ENCODE measurements at regions not wholly inside any gene's neighbourhood (a gene's known extent, or its start where the extent isn't known, plus 50 kb on each side); places are given as distances from the start of the nearest gene placed in this dataset.

GRCh38 chr3:102020735-102021134, 171.4 kb downstream of the NFKBIZ start:
- TF ChIP-seq, protein P1, sequence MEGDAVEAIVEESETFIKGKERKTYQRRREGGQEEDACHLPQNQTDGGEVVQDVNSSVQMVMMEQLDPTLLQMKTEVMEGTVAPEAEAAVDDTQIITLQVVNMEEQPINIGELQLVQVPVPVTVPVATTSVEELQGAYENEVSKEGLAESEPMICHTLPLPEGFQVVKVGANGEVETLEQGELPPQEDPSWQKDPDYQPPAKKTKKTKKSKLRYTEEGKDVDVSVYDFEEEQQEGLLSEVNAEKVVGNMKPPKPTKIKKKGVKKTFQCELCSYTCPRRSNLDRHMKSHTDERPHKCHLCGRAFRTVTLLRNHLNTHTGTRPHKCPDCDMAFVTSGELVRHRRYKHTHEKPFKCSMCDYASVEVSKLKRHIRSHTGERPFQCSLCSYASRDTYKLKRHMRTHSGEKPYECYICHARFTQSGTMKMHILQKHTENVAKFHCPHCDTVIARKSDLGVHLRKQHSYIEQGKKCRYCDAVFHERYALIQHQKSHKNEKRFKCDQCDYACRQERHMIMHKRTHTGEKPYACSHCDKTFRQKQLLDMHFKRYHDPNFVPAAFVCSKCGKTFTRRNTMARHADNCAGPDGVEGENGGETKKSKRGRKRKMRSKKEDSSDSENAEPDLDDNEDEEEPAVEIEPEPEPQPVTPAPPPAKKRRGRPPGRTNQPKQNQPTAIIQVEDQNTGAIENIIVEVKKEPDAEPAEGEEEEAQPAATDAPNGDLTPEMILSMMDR (IDR thresholded peaks at IDR 0.05; ENCODE audit: extremely low read depth in 1 of 2, insufficient read depth in 1 of 2, low read depth in 1 of 2, low read length in 2 of 2), result no peak
- TF ChIP-seq MYC (IDR thresholded peaks at IDR 0.05; ENCODE audit: low read depth, low read length), result no peak
- no peak for TF ChIP-seq FOS (IDR thresholded peaks at IDR 0.05; ENCODE audit: borderline replicate concordance, insufficient read depth, low read length)
- TF ChIP-seq, protein P2, sequence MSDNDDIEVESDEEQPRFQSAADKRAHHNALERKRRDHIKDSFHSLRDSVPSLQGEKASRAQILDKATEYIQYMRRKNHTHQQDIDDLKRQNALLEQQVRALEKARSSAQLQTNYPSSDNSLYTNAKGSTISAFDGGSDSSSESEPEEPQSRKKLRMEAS (IDR thresholded peaks at IDR 0.05; ENCODE audit: insufficient read depth, insufficient read length), result no peak
- TF ChIP-seq GATA2 (IDR thresholded peaks at IDR 0.05; ENCODE audit: insufficient read depth, insufficient read length, low read depth, low read length), result no peak
- TF ChIP-seq POLR2AphosphoS5 (IDR thresholded peaks at IDR 0.05; ENCODE audit: insufficient read depth, low read depth, low read length), result no peak
- no peak for TF ChIP-seq EZH2 (IDR thresholded peaks at IDR 0.05; ENCODE audit: borderline replicate concordance, low read depth, low read length, severe bottlenecking)
- TF ChIP-seq JUN (IDR thresholded peaks at IDR 0.05; ENCODE audit: borderline replicate concordance, insufficient read depth, insufficient read length, low read depth), result no peak
- TF ChIP-seq POLR2A (IDR thresholded peaks at IDR 0.05; ENCODE audit: low read depth, low read length), result no peak
- CTCF ChIA-PET, result interaction anchor here (1.8 kb wide), 1 partner anchor 14 kb away, joined by 5 read pairs; no protein-coding TSS in a partner anchor
- no peak overlapping the region for H3K27ac ChIP-seq (ENCODE audit: insufficient read depth, low read depth, low read length)
- no peak for FAIRE-seq
- no TSS peak for BruUV-seq (replicated peaks)
- dilution Hi-C loops (cut with MboI; ENCODE audit: extremely low pct_ligation_motif_present, low sequenced_read_pairs) (no loop called here), intact Hi-C loops (cut with micrococcal nuclease) (no loop called here)
- H3K4me3 ChIP-seq (replicated peaks in 1 of 3; ENCODE audit: insufficient read depth in 1 of 3, low read depth in 1 of 3, low read length in 3 of 3), result no peak overlapping the region
- H3K4me1 ChIP-seq (ENCODE audit: control insufficient read depth, extremely low read depth, insufficient read depth, low read length), result no peaks in the 10 kb centered on the region
- no peaks in the 10 kb centered on the region for H3K9me1 ChIP-seq (replicated peaks; ENCODE audit: control insufficient read depth, extremely low read depth, insufficient read depth, low read length)
- no peaks in the 10 kb centered on the region for H3K79me2 ChIP-seq (ENCODE audit: control insufficient read depth, insufficient read depth, low read length)
- no peak for DNase-seq (ENCODE audit: low read depth, low spot score)
- no peaks in the 10 kb centered on the region for H3K27me3 ChIP-seq (ENCODE audit: control insufficient read depth in 2 of 2, insufficient read depth in 2 of 2, low read length in 2 of 2)
- no peak overlapping the region for H2AFZ ChIP-seq (ENCODE audit: low read depth, low read length)
- no peak overlapping the region for H3K9ac ChIP-seq (replicated peaks; ENCODE audit: extremely low read depth, insufficient read depth, low read length)
- no peaks in the 10 kb centered on the region for H3K36me3 ChIP-seq (ENCODE audit: control insufficient read depth in 2 of 2, extremely low read depth in 1 of 2, insufficient read depth in 2 of 2, low read length in 2 of 2)
- no peak overlapping the region for H3K4me2 ChIP-seq (ENCODE audit: insufficient read depth, low read length)
- POLR2A ChIA-PET, result no interaction called here
- no peaks in the 10 kb centered on the region for H4K20me1 ChIP-seq (replicated peaks; ENCODE audit: control insufficient read depth, extremely low read depth, insufficient read depth, low read length)
- H3K9me3 ChIP-seq (replicated peaks; ENCODE audit: control insufficient read depth, insufficient read depth, low read length), result no peaks in the 10 kb centered on the region
